Activated T-cell treated with anti-CD3 and anti-CD28 coated beads, Interleukin-2, amount 50 U/mL, for 24 hours (primary cell): ENCODE measurements at regions not wholly inside any gene's neighbourhood (a gene's known extent, or its start where the extent isn't known, plus 50 kb on each side); places are given as distances from the start of the nearest gene placed in this dataset.

Experiments used
- DNase-seq: peaks from one replicate; pipeline ENCODE4 v3.0.0-alpha.2; 2020
- H3K27ac Mint-ChIP-seq: 2 replicates; pipeline ENCODE4 v1.8.0; 2020; ENCODE audit warnings: mild to moderate bottlenecking, mixed read lengths
- H3K27me3 Mint-ChIP-seq: 2 replicates; pipeline ENCODE4 v1.8.0; 2020; ENCODE audit warnings: mixed read lengths
- H3K36me3 Mint-ChIP-seq: 2 replicates; pipeline ENCODE4 v1.8.0; 2020; ENCODE audit warnings: low read depth, mixed read lengths
- H3K4me1 Mint-ChIP-seq: 2 replicates; pipeline ENCODE4 v1.8.0; 2020; ENCODE audit warnings: low read depth, mixed read lengths
- H3K4me3 Mint-ChIP-seq: 2 replicates; pipeline ENCODE4 v1.8.0; 2020; ENCODE audit warnings: mild to moderate bottlenecking, moderate library complexity, mixed read lengths
- H3K9me3 Mint-ChIP-seq: 2 replicates; pipeline ENCODE4 v1.8.0; 2020; ENCODE audit warnings: mixed read lengths

GRCh38 chr4:34516524-34516923 lies 1727.8 kb downstream of the ARAP2 start:
- no peak for DNase-seq
- Mint-ChIP-seq H3K4me1 (no peaks in the 10 kb centered on the region), H3K27me3 (no peaks in the 10 kb centered on the region), H3K36me3 (no peaks in the 10 kb centered on the region), H3K4me3 (no peak overlapping the region), H3K9me3 (peaks cover 20% of the 10 kb centered on the region), H3K27ac (no peak overlapping the region)

DNA sequence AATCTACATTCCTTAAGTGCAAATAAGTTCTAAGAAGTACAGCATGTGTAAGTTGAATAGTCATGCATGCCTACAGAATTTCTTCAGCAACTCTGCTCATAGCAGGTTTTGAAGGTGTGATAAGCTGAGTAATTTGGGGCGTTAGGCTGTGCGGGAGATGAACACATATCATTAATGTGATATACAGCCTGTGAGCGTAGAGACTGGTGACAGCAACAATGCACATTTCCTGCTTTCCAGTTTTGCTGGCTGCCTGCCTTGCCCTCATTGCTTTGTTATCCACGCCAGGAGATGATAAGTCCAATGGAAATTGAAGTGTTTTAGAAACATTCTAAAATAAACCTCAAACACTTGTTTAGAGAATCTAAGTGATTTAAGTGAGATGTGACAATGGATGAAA lies 1709.4 kb downstream of the ARAP2 start:
- no peak overlapping the region for H3K4me3 Mint-ChIP-seq
- peaks cover 14% of the 10 kb centered on the region for H3K9me3 Mint-ChIP-seq
- H3K27ac Mint-ChIP-seq = no peak overlapping the region
- H3K4me1 Mint-ChIP-seq = no peaks in the 10 kb centered on the region
- no peaks in the 10 kb centered on the region for H3K36me3 Mint-ChIP-seq
- DNase-seq = no peak
- H3K27me3 Mint-ChIP-seq = no peaks in the 10 kb centered on the region

DNA sequence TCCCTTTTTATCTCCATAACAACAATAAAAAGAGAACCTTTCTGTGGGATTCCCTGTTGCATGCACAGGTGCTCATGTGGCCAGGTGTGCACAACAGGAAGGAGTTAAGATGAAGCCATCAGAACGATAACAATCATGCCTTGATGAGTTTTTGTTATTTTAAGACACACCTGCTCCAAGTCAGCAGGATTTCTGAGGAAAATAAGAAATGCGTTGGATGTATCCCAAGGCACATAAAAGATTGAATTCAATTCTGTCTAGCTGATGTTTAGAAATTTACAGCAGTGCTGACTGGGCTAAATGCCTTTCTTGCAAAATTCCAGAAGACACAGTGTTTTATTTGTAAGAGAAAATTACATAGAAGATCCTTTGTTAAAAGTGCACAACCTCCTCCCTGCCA lies 1678.2 kb downstream of the ARAP2 start:
- no peaks in the 10 kb centered on the region for H3K27me3 Mint-ChIP-seq
- H3K9me3 Mint-ChIP-seq = peaks cover 6% of the 10 kb centered on the region
- no peaks in the 10 kb centered on the region for H3K36me3 Mint-ChIP-seq
- H3K4me1 Mint-ChIP-seq = no peaks in the 10 kb centered on the region
- H3K27ac Mint-ChIP-seq = no peak overlapping the region
- no peak for DNase-seq
- no peak overlapping the region for H3K4me3 Mint-ChIP-seq

DNA sequence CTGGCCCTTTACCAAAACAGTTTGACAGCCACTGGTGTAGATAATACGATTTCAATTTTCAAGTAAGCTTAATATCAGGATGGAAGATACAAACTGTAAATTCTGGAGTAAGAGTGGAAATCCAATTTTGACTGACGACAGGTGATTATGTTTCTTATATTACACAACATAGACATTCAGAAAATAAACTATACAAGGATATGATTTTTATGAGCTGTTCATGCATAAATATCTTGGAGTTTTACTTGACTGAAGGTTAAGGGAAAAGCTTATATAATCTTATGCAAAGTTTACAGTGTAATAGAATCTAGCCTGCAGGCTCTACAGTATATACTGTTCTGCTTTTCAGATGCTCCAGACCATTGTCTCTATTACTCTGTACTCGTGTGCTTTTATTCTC lies 1672.3 kb downstream of the ARAP2 start:
- Mint-ChIP-seq H3K27me3 (no peaks in the 10 kb centered on the region), H3K9me3 (peaks cover 8% of the 10 kb centered on the region), H3K4me1 (no peaks in the 10 kb centered on the region), H3K27ac (no peak overlapping the region), H3K36me3 (no peaks in the 10 kb centered on the region), H3K4me3 (no peak overlapping the region)
- no peak for DNase-seq

DNA sequence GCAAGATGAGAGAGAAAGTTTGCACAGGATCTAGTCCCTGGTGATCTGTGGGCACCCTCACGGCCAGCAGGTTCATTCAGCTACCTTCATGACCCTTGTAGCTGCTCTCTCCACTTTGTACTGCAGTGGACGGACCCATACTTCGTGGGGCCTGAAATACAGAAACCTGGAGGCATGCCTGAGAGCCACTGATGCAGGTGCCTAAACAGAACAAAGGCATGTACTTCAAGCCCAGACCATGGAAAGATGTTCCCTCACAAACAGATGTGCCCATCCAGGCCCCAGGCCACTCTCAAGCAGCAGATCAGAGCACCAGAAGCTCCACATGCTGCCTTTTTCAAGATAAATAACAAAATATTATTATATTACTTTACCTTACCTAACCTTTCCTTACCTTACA lies 1629.0 kb downstream of the ARAP2 start:
- Mint-ChIP-seq H3K27ac (no peak overlapping the region), H3K27me3 (no peaks in the 10 kb centered on the region), H3K9me3 (peaks cover 7% of the 10 kb centered on the region), H3K4me1 (no peaks in the 10 kb centered on the region), H3K4me3 (no peak overlapping the region), H3K36me3 (no peaks in the 10 kb centered on the region)
- no peak for DNase-seq

GRCh38 chr4:34619531-34620162 lies 1624.7 kb downstream of the ARAP2 start:
- Mint-ChIP-seq H3K36me3 (no peaks in the 10 kb centered on the region), H3K27me3 (no peaks in the 10 kb centered on the region), H3K9me3 (peaks cover 12% of the 10 kb centered on the region), H3K4me3 (no peak overlapping the region), H3K4me1 (no peaks in the 10 kb centered on the region), H3K27ac (no peak overlapping the region)
- DNase-seq = no peak

DNA sequence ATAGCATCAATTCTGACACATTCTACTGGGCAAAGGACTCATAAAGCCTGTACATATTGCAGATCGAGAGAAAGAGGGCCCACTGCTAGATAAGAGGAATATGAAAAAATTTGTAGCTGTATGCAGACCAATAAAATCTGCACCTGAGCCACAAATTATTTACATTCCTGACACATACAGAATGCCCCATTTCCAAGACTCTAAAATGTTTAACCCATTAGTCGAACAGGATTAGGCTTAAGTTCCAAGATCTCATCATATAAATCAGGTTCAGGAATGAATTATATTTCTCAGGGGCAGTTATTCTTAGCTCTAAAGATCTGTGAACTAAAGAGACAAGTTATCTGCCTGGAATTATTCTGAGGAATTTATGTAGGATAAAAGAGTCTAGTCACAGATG lies 1615.8 kb downstream of the ARAP2 start:
- Mint-ChIP-seq H3K36me3 (no peaks in the 10 kb centered on the region), H3K4me1 (no peaks in the 10 kb centered on the region), H3K9me3 (peaks cover 25% of the 10 kb centered on the region), H3K4me3 (no peak overlapping the region), H3K27ac (no peak overlapping the region), H3K27me3 (no peaks in the 10 kb centered on the region)
- DNase-seq = no peak

DNA sequence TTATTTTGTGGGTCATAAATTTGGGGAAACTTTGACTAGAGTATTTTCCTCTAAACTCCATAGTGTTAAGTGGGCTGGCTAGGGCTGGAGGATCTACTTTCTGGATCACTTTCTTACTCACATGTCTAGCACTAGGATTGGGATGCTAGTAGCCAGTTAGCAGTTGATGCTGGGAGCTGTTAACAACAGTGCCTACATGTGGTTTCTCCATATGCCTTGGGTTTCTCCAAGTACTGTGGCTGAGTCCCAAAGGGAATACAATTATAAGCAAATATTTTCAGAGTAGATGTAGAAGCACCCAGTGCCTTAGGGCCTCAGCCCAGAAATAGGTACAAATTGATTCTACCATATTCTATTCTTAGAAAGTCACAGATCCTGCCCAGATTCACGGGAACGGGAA lies 1614.9 kb downstream of the ARAP2 start:
- Mint-ChIP-seq H3K4me3 (no peak overlapping the region), H3K36me3 (no peaks in the 10 kb centered on the region), H3K4me1 (no peaks in the 10 kb centered on the region), H3K9me3 (peaks cover 24% of the 10 kb centered on the region), H3K27ac (no peak overlapping the region), H3K27me3 (no peaks in the 10 kb centered on the region)
- DNase-seq = no peak

DNA sequence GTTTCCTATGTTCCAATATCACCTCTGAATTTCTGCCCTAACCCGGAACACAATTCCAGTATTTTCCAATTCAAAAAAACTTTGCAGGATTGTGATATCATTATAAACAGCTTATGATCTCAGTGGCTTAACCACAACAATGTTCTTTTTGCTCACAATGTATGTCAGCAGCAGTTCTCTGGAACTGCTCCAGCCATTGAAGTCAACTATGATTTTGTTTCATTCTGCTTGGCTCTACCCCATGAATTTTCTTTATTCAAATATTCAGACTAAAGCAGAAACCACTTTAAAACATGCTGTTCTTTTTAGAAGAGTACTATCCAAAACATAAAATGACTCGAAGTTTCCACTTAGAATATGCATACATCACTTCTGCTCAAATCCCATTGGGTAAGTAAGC lies 1611.1 kb downstream of the ARAP2 start:
- no peak overlapping the region for H3K27ac Mint-ChIP-seq

GRCh38 chr4:34636623-34637022 lies 1607.7 kb downstream of the ARAP2 start:
- no peaks in the 10 kb centered on the region for H3K4me1 Mint-ChIP-seq
- H3K9me3 Mint-ChIP-seq = peaks cover 13% of the 10 kb centered on the region
- H3K27me3 Mint-ChIP-seq = no peaks in the 10 kb centered on the region
- no peak overlapping the region for H3K27ac Mint-ChIP-seq
- no peak overlapping the region for H3K4me3 Mint-ChIP-seq
- no peaks in the 10 kb centered on the region for H3K36me3 Mint-ChIP-seq
- DNase-seq = no peak

More for the DNA sequence above, 1611.1 kb downstream of the ARAP2 start:
- no peaks in the 10 kb centered on the region for H3K36me3 Mint-ChIP-seq
- no peaks in the 10 kb centered on the region for H3K27me3 Mint-ChIP-seq
- no peak overlapping the region for H3K4me3 Mint-ChIP-seq
- peaks cover 16% of the 10 kb centered on the region for H3K9me3 Mint-ChIP-seq
- no peaks in the 10 kb centered on the region for H3K4me1 Mint-ChIP-seq
- no peak for DNase-seq

GRCh38 chr4:34643476-34643875 lies 1600.8 kb downstream of the ARAP2 start:
- no peak for DNase-seq
- Mint-ChIP-seq H3K36me3 (no peaks in the 10 kb centered on the region), H3K27me3 (no peaks in the 10 kb centered on the region), H3K4me1 (no peaks in the 10 kb centered on the region), H3K27ac (no peak overlapping the region), H3K9me3 (peaks cover 12% of the 10 kb centered on the region), H3K4me3 (no peak overlapping the region)

GRCh38 chr4:34644579-34645115 lies 1599.7 kb downstream of the ARAP2 start:
- peaks cover 10% of the 10 kb centered on the region for H3K9me3 Mint-ChIP-seq
- no peaks in the 10 kb centered on the region for H3K27me3 Mint-ChIP-seq
- DNase-seq = no peak
- H3K4me1 Mint-ChIP-seq = no peaks in the 10 kb centered on the region
- H3K36me3 Mint-ChIP-seq = no peaks in the 10 kb centered on the region
- no peak overlapping the region for H3K4me3 Mint-ChIP-seq
- H3K27ac Mint-ChIP-seq = no peak overlapping the region

GRCh38 chr4:34649716-34650115 lies 1594.6 kb downstream of the ARAP2 start:
- Mint-ChIP-seq H3K4me1 (no peaks in the 10 kb centered on the region), H3K27ac (no peak overlapping the region), H3K4me3 (no peak overlapping the region), H3K36me3 (no peaks in the 10 kb centered on the region), H3K9me3 (peaks cover 17% of the 10 kb centered on the region), H3K27me3 (no peaks in the 10 kb centered on the region)
- DNase-seq = no peak

- Mint-ChIP-seq H3K27me3 (no peaks in the 10 kb centered on the region), H3K9me3 (peaks cover 16% of the 10 kb centered on the region), H3K36me3 (no peaks in the 10 kb centered on the region), H3K4me1 (no peaks in the 10 kb centered on the region), H3K4me3 (no peak overlapping the region), H3K27ac (no peak overlapping the region)
- DNase-seq = no peak
Measured at GRCh38 chr4:34664051-34664450, 1580.3 kb downstream of the ARAP2 start.

DNA sequence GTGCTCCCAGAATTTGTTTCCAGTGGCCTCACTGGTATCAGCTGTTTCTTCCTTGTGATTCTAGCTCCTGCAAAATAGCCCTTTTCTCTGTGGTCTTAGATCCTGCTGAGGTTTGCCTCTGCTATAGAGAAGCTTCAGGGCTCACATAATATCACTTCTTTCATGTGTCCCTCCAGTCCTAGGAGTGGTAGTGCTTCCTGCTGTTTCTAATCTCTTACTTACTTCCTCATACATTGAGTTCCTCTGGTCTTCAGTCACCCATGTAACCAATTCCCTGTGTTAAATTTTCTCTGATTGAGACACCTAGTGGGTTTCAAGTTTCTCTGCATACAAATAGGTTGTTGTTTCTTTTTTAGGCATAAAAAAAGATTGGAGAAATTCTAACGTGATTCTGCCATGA lies 1567.9 kb downstream of the ARAP2 start:
- Mint-ChIP-seq H3K9me3 (peaks cover 16% of the 10 kb centered on the region), H3K27ac (no peak overlapping the region), H3K27me3 (no peaks in the 10 kb centered on the region), H3K4me3 (no peak overlapping the region), H3K4me1 (no peaks in the 10 kb centered on the region), H3K36me3 (no peaks in the 10 kb centered on the region)
- no peak for DNase-seq

- no peak for DNase-seq
- Mint-ChIP-seq H3K36me3 (no peaks in the 10 kb centered on the region), H3K27me3 (no peaks in the 10 kb centered on the region), H3K27ac (no peak overlapping the region), H3K4me1 (no peaks in the 10 kb centered on the region), H3K4me3 (no peak overlapping the region), H3K9me3 (peaks cover 12% of the 10 kb centered on the region)
Measured at GRCh38 chr4:34678431-34678830, 1565.9 kb downstream of the ARAP2 start.
